HG03521 (cell line): ENCODE measurements at regions not wholly inside any gene's neighbourhood (a gene's known extent, or its start where the extent isn't known, plus 50 kb on each side); places are given as distances from the start of the nearest gene placed in this dataset.

Source experiments
- ATAC-seq: cut with Tn5 transposase; IDR thresholded peaks from one replicate; pipeline ENCODE4 v1.9.1; 2021; ENCODE audit warnings: mild to moderate bottlenecking, moderate library complexity; ENCODE audit not compliant: unreplicated experiment

GRCh38 chr6:4383910-4384638, 248.7 kb upstream of the ECI2 start:
- ATAC-seq, result no peak

GRCh38 chr6:4382362-4382853, 247.0 kb upstream of the ECI2 start:
- ATAC-seq, result no peak

GRCh38 chr6:4381381-4381780, 246.0 kb upstream of the ECI2 start:
- no peak for ATAC-seq

GRCh38 chr6:4380881-4381281, 245.5 kb upstream of the ECI2 start:
- no peak for ATAC-seq

- no peak for ATAC-seq
Measured at GRCh38 chr6:4379958-4380357, 244.6 kb upstream of the ECI2 start.

- no peak for ATAC-seq
Measured at GRCh38 chr6:4378319-4378996, 243.1 kb upstream of the ECI2 start.

GRCh38 chr6:4377603-4378002, 242.2 kb upstream of the ECI2 start:
- no peak for ATAC-seq

- ATAC-seq, result no peak
Measured at GRCh38 chr6:4374216-4374615, 238.8 kb upstream of the ECI2 start.

- ATAC-seq, result no peak
Measured at GRCh38 chr6:4372866-4373265, 237.5 kb upstream of the ECI2 start.

- ATAC-seq, result no peak
Measured at GRCh38 chr6:4371207-4371921, 236.0 kb upstream of the ECI2 start.

GRCh38 chr6:4370066-4370465, 234.7 kb upstream of the ECI2 start:
- ATAC-seq, result no peak

- no peak for ATAC-seq
Measured at GRCh38 chr6:4369616-4370015, 234.2 kb upstream of the ECI2 start.

GRCh38 chr6:4368649-4369048, 233.3 kb upstream of the ECI2 start:
- no peak for ATAC-seq

GRCh38 chr6:4367643-4368042, 232.3 kb upstream of the ECI2 start:
- no peak for ATAC-seq

GRCh38 chr6:4366635-4367395, 231.4 kb upstream of the ECI2 start:
- no peak for ATAC-seq

- ATAC-seq, result no peak
Measured at GRCh38 chr6:4365686-4366085, 230.3 kb upstream of the ECI2 start.

- ATAC-seq, result no peak
Measured at GRCh38 chr6:4364711-4365110, 229.3 kb upstream of the ECI2 start.

- no peak for ATAC-seq
Measured at GRCh38 chr6:4364172-4364571, 228.8 kb upstream of the ECI2 start.

GRCh38 chr6:4363656-4364055, 228.3 kb upstream of the ECI2 start:
- ATAC-seq, result no peak

GRCh38 chr6:4362326-4362725, 227.0 kb upstream of the ECI2 start:
- no peak for ATAC-seq

GRCh38 chr6:4360920-4361319, 225.5 kb upstream of the ECI2 start:
- no peak for ATAC-seq
